CD4-positive, alpha-beta T cell treated with Interleukin-17A for 4 hours (primary cell): ENCODE measurements at regions not wholly inside any gene's neighbourhood (a gene's known extent, or its start where the extent isn't known, plus 50 kb on each side); places are given as distances from the start of the nearest gene placed in this dataset.

Experiments used
- DNase-seq: peaks from one replicate; pipeline ENCODE4 v3.0.0-alpha.2; 2020; ENCODE audit warnings: mixed read lengths

DNA sequence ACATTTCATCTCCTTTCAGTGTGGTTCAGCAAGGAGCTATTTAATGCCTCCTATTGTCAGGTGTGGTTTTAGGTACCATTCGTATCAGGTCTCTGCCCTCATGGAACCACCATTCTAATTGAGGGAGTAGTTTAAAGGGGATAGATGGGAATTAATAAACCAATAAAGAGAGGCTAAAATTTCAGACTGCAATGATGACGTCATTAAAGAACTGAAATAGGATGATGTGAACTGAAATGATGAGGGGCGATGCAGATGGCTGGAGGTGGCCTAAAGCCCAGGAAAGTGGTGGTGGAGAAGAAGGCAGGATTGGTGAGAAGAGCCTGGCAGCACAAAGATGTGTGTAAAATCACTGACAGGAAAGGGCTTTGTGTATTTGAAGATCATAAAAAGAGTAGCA, 148.9 kb upstream of the RBFOX1 start:
- DNase-seq, result no peak

DNA sequence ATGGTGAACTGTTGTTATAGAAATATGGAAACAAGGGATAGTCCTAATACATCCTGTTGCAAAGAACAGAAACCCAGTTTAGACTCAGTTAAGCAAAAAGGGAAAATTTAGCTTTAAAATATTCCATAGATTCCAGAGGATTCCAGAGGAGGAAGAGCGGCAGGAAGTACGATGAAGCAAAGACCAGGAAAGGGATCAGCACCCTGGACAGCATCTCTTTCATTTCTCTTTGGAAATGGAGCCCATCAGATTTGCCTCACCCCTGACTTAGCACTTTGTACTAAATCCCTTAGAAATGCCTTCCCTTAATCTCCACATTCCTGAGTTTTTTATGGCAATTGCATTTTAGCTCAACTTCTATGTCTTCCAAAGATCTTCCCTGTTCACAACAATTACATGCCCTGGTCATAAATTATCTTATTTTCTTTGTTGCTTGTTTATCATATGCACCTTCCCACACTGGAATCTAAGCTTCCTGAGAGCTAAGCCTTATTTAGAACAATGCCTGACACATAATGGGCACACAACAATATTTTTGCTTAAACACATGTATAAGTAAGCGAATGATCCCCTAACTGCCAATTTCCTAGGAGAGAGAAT, 150.0 kb upstream of the RBFOX1 start:
- no peak for DNase-seq

DNA sequence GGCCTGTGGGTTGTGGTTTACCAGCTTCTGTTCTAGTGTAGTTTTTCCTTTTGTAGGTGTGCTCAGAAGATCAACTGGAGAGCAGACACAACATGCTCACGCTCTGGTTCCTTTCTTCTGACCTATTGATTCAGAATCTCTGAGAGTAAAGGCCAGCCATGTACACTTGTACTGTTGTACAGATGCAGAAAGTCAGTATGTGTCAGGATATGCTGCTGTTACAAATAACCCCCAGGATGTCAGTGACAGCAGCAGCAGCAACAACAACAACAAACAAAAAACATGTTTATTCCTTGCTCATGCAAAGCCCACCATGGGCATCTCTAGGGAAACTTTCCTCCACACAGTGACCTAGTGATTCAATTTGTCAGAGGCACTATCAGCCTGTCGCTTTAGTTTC, 154.8 kb upstream of the RBFOX1 start:
- DNase-seq, result no peak

DNA sequence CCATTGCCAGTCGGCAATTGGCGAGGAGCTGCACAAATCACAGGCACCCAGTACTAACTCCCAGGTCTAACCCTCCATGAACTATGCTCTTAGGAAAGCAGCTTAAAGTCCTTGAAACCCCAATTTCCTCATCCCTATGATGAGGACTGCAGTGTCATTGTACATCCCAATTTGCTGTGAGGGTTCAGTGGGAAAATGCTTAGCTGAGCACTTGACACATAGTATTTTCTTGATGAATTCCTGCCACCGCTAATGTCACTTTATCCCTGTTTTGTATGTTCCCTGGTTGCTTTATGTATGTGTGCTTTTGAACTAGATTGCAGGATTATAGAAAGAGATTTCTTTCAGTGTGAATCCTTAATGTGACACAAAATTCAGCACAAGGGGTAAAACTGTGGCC, 161.5 kb upstream of the RBFOX1 start:
- DNase-seq, result no peak

DNA sequence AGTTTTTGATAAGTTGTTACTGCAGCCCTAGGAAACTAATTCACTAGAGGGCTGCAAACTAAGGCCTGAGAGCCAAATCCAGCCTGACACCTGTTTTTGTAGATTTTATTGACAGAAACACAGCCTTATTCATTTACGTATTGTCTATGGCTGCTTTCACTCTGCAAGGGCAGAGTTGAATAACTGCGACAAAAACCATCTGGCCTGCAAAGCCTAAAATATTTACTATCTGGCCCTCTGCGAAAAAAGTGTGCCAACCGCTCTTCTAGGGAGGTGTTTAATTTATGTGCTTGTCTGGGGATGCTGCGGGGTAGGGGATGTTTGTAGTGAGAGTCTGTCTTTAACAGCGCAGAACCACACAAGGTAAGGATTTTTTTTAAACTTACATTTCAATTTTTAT, 165.0 kb upstream of the RBFOX1 start:
- no peak for DNase-seq

DNA sequence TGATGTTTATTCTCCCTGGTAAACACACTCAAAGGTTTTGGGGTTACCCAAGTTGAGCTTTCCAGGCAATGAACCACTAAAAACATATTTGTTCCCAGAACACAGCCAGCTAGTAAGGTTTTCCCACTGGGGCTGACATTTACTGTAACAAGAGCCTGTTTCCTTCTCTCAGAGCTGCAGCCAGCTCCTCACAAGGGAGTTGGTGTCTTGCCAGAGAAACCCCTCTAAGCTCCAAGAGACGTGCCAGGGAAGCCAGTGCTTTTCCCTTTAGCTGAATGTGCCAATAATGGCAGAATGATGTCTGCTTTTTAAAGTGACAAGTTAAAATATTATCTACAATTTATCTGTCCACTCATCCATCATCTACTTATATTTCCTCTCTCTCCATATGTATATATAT, 170.8 kb upstream of the RBFOX1 start:
- DNase-seq, result no peak

DNA sequence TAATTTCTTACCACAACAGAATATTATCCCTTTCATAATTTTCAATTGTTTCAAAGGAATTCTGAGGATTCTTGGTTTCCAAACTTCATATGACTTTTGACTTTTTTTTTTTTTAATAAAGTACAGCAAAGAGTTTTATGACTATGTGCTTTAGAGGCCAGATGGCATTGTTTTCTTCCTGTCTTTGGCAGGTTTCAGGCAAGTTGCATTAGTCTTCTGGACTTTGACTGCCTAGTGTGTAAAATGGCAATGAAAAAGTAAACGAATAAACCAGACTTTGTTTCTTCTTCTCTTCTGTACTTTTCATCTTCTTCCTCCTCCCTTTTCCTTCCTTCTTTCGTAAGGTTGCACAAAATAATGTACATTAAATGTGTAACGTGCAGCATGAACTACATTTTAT, 172.6 kb upstream of the RBFOX1 start:
- DNase-seq, result no peak

DNA sequence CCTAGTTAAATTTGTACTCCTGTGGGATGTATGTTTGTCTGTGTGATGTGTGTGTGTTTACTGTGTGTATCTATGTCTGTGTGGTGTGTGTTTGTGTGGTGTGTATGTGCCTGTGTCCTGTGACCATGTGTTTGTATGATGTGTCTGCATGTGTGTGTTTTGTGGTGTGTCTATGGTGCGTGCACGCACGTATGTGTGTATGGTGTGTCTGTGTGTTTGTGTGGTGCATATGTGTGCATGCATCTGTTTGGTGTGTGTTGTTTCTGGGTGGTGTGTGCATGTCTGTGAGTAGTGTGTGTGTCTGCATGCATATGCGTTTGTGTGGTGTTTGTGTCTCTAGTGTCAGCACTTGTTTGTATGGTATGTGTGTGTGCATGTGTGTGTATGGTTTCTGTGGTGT, 174.2 kb upstream of the RBFOX1 start:
- DNase-seq, result no peak

DNA sequence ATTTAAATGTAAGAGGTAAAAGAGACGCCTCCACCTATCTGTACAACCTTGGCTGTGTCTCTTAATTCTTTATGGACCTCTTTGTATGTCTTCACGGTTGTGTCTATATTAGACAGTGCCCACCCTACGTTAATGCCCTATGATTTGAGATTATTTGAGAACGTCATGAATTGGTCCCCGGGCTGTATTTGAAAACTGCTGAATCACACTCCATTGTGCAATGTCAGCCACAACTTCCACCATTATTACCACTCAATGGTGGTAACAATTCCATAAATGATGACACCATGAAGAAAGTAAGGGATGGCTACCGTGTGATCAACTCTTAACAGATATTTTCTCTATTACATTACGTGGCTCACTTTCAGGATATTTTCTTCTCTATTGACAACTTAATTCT, 182.4 kb upstream of the RBFOX1 start:
- DNase-seq, result no peak

DNA sequence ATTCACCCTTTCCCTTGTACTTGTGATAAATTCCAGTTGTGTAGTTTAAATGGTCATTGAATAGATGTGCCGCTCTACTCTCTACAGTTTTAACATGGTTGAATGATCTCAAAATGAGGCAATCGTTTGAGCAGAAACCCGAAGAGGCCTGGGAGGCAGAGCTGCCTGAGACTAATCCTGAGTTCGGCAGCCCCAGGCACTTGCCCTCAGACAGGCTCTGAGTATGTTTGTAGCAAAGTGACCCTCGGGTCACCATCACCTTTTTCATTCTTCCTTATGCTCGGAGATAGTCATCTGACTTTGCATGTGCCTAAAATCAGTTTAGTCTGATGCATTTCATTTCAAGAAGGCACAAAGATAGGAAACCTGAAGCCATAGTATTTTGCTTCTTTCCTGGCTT, 184.0 kb upstream of the RBFOX1 start:
- DNase-seq, result no peak

DNA sequence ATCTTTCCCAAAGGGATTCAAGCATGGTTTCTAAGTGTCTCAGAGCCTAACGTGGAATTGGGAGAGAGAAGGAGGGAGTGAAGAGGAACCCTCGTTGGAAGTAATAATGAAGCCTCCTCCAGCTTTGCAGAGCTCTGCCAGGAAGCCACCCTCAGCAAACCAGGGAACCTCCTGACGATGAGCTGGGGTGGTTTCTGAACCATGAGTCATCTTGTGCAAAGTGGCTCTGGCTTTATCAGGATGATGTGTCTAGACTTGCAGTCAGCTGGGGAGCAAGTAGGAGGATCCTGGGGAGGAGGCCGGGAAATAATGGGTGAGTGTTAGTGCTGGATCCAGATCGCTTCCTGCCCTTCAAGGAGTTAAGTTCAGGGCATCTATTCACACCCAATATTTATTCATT, 191.7 kb upstream of the RBFOX1 start:
- DNase-seq, result no peak

DNA sequence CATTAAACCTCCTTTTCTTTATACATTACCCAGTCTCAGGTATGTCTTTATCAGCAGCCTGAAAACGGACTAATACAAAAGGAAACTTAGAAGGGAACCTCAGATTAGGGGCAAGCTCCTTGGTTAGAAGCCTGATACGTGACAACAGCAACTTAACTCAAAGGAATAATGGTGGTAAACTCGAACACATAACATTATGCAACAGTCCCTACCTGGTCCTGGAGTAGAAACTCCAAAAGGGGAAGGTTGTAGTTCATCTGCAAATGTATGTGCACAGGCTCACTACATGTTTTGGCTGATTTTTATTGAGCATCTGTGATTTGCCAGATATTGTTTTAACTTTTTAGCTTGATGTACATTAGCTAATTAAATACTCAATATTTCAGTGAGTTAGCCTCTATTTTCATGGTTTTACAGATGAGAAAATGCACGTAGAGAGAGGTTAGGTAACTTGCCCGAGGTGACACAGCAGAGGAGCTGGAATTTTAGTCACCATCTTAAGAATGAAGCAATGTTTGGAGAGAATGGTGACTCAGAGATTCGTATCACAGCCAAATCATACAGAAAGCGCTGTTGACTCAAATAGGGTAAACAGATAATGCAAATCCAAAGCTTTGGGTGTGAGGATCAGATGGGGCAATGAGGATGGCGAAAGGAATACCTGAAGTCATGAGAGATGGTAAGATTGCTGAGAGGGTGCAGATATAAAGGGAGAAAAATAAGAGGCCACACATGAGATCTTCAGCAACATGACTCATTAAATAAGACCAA, 194.9 kb upstream of the RBFOX1 start:
- no peak for DNase-seq

DNA sequence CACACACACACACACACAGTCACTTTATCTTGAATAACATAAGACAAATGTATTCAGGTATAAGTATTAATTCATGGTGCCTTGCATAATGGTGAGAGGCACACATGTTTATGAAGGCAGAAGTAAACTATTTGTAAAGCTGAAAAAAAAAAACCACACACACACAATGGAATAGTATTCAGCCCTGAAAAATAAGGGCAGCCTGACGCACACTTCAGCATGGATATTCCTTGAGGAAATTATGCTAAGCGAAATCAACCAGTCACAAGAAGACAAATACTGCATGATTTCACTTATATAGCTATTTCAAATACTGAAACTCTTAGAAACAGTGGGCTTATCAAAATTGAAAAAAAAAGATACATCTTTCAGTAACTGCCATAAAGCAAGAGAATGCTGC, 200.2 kb upstream of the RBFOX1 start:
- DNase-seq, result no peak

DNA sequence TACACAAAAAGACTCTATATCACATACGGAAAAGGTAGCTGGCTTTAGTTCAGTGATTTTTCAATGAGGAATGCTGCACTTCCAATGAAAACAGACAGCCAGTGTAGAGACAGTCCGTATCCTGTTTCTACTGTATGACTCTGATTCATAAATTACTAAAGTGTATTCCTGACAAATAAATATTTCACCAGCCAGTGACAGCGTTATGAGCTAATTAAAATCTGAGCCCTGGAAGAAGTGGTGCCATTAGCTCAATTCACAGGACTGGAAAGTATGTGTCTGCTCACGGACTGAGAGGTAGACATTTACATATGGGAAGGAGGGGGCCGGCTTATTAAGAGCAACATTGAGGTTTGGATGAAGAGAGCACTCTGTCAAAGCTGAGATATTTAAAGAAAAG, 207.9 kb upstream of the RBFOX1 start:
- no peak for DNase-seq

DNA sequence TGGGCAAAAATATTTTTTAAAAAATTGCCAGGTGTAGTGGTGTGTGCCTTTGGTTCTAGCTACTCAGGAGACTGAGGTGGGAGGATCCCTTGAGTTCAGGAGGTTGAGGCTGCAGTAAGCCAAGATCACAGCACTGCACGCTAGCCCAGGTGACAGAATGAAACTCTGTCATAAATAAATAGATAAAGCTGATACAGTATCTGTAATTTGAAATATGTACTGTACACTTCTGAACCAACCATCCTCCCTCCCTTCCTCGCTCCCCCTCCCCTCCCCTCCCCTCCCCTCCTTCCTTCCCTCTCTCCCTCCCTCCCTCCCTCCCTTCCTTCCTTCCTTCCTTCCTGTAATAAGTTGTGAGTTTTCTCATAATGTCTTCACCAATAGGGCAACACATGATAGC, 208.4 kb upstream of the RBFOX1 start:
- DNase-seq, result no peak

DNA sequence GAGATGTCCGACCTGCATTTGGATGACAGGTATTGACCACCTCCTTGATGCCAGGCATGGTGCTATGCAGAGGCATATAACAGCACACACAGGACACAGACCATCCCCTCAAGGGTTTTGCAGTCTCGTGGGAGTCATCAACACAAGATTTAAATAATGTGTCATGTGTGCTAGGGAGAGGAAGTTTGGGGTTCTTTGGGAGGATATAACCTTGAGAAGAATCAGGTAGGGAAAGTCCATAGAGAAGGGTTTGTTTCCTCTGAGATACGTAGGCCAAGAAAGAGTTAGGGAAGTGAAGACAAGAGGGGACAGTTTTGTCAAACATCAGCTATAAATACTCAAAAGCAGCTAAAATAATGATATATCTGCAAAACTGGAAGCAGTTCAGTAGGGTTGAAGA, 215.9 kb upstream of the RBFOX1 start:
- no peak for DNase-seq

DNA sequence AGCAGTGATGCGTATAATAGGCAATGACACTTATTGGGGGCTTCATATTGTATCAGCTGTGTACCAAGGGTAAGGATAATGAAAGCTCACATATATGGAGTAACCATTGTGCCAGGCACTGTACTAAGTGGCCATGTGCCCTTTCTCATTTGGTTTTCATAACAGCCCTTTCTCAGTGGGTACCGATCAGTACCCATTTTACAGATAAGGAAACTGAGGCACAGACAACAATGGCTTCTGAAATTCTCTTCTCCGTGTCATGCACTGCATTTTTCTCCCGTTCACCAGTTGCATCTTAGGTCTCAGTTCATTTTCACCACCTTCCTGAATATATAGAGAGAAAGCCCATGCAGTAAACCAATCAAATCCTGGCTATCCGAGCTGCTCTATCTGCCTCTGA, 216.7 kb upstream of the RBFOX1 start:
- no peak for DNase-seq

DNA sequence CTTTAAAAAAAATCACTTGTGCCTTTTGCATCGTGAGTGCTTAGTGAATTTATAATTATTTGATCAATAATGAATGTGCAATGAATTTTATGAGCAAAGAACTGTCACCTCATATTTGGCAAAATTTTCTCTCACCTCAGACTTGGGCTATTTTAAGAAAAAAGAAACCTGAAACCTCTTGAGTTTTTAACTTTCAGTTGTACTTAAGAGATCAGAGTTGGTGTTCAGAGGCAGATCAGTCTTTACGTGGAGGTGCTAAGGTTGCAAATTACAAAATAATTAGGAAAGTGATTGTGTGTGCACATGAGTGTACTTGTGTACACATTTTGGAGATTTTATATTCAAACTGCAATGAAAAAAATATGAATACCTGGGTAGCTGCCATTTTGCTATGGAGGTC, 218.7 kb upstream of the RBFOX1 start:
- DNase-seq, result no peak

DNA sequence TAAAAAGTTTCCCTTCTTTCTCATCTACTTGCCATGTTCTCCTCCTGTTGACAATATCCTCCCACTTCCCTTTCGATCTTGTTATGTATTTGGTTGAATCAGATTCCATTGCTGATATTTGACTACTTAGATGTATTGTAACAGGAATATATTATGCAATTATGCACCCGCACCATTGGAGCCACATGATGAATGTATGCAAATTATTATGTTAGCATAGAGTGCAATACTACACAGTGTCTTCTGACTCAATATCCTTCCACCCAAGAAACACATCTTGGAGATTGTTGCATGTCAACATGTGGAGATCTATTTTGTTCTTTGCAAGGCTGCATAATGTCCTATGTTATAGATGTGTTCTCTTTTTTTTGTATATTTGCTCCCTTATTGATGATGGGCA, 219.2 kb upstream of the RBFOX1 start:
- no peak for DNase-seq

DNA sequence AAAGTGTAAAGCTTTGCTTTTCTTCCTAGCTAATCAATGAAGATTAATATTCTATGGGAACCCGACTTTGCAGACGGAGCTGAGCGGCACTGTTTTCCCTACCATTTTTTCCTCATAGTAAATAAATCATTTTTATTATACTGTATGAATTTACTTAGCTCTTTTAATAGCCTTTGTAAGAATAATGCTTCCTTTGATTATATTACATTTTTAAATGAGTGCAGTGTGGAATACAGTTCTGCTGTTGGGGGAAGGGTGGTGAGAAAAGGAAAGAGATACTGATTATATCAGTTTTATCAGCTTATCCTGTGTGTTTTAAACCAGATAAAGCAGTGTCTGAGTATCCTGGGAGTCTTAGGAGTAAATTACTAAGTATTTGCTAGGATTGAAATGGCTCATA, 221.4 kb upstream of the RBFOX1 start:
- no peak for DNase-seq

DNA sequence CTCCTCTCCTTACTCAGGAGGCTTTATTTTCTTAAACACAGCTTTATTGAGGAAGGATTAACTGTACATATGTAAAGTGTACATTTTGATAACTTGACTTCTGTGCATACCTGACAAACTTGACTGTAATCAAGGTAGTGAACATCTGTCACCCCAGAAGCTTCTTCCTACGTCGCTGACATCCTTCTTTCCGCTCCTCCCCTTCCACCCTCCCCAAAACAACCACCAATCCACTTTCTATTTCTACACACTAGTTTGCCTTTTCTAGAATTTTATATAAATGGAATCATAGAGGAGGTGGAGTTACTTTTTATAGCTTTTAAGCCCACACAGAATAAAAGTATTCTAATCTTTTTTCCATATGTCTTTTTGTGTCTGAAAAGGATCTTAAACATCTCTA, 225.2 kb upstream of the RBFOX1 start:
- no peak for DNase-seq

DNA sequence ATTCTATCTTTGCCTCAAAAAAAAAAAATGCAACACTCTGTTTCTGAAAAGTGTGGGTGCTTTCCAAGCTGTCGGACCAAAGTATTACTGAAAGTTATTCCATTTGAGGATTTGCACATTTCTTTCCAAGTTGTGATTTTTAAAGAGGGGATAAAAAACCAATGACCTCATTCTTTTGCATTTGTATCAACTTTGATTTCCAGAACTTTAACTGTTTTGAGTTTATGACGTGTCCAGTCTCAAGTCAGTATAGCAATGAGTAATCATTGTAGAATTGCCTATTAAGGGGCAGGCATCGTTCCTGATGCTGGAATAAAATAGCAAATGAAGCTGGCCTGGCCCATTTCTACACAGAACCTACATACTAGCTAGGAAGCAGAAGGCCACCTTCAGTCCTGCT, 229.6 kb upstream of the RBFOX1 start:
- no peak for DNase-seq

DNA sequence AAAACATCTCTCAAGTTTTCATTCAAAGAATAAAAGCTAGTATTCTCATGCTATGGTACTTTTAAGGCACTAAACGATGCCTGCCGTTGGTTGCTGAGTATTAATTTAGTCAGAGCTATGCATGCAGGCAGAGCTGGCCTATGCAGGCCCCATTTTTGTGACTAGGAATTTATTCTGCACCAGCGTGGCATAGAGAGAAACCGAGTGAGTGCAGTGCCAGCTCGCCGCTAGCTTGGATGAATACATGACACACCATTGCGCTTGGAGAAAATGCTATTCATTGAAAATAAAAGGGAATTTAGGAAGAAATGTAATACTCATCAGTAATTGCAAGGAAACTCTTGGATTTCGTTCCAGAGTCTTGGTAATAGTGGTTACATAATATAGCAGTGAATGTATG, 231.6 kb upstream of the RBFOX1 start:
- DNase-seq, result no peak

DNA sequence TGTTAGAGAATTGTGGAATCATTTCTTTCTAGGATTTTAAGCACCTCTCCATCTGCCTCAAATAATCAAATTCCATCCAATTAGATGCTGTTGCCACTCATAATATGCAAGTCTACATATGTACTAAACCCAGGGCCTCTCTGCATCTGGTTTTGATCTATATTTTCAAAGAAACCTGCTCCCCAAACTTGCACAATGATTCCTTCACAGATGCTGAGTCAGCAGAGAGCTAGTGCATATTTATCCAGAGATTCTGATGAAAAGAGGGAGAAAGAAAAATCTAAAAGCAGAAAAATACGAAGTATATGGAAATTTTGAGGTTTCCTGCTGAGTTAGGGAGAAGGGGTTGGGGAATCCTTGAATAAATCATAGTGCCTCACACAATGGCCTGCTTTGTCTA, 235.1 kb upstream of the RBFOX1 start:
- no peak for DNase-seq

DNA sequence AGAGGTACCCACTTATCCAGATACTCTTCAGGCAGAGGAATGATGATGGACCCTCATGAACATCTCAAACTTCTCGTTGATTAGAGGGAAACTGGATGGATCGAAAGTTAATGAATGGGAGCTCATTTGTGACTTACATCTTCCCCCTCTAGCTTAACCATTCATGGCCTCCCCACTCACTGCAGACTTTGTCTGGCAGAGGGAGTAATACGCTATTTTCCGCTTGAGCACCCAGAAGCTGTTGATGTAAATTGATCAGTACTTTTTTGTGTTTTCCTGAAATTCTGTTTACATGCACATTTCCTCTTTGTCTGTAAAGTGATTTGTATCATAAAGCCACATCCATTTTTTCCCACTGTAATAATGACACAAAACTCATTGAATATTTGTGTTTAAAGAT, 239.1 kb upstream of the RBFOX1 start:
- no peak for DNase-seq
